Sigmoid colon (tissue), 6 donors: ENCODE measurements at regions not wholly inside any gene's neighbourhood (a gene's known extent, or its start where the extent isn't known, plus 50 kb on each side); places are given as distances from the start of the nearest gene placed in this dataset.

Experiments
- DNase-seq: peaks from one replicate; pipeline ENCODE4 v3.0.0-alpha.2; 2019
- H3K27ac ChIP-seq, 4 donors: fragments of 200-600 bp; sonication (generic); one replicate each; pipeline ENCODE4 v1.5.1; 2016 to 2019; ENCODE audit warnings: mild to moderate bottlenecking in 1 of 4
- H3K27me3 ChIP-seq, 3 donors: fragments of 200-600 bp; sonication (generic); one replicate each; pipeline ENCODE4 v1.5.1; 2019; ENCODE audit warnings: mild to moderate bottlenecking in 1 of 3
- H3K36me3 ChIP-seq, 4 donors: fragments of 200-600 bp; sonication (generic); one replicate each; pipeline ENCODE4 v1.5.1; 2016 to 2019
- H3K4me1 ChIP-seq, 4 donors: fragments of 200-600 bp; sonication (generic); one replicate each; pipeline ENCODE4 v1.5.1; 2017 to 2019
- H3K4me3 ChIP-seq, 4 donors: fragments of 200-600 bp; sonication (generic); one replicate each; pipeline ENCODE4 v1.5.1; 2017 to 2019; ENCODE audit warnings: mild to moderate bottlenecking in 2 of 4, moderate library complexity in 1 of 4
- H3K9me3 ChIP-seq, 4 donors: fragments of 200-600 bp in 3 of 4; sonication (generic) in 3 of 4; one replicate each; pipeline versions ENCODE4 v1.5.1 to v1.6.1; 2013 to 2019
- EP300 ChIP-seq, 4 donors: sonication (generic); formaldehyde crosslinking; IDR thresholded peaks; one replicate each; pipeline ENCODE4 v1.6.1; 2017; ENCODE audit warnings: antibody characterized with exemption in 4 of 4
- POLR2A ChIP-seq, 2 donors: fragments of 450-650 bp; IDR thresholded peaks; one replicate each; pipeline ENCODE4 v1.6.1; 2016; ENCODE audit warnings: antibody characterized with exemption in 2 of 2, mild to moderate bottlenecking in 2 of 2, moderate library complexity in 2 of 2
- POLR2AphosphoS5 ChIP-seq, 4 donors: sonication (generic); formaldehyde crosslinking; IDR thresholded peaks; one replicate each; pipeline ENCODE4 v1.6.1; 2017; ENCODE audit warnings: antibody characterized with exemption in 4 of 4
- WGBS, 2 donors: extraction: QIAGEN DNeasy Blood & Tissue Kit; methylation state at CpG; one replicate each; pipeline ENCODE4 v1.1.7; 2013; 5-methylcytosine and 5-hydroxymethylcytosine counted together
- intact Hi-C: fragments of 100-400 bp; cut with DNase I; formaldehyde crosslinking; loops from one replicate; pipeline ENCODE4 v1.15.1; 2023
- TF ChIP-seq, protein P1 (sequence below), 4 experiments: fragments of 450-650 bp in 3 of 4; fragments of 200-600 bp in 1 of 4; IDR thresholded peaks; one replicate each; pipeline ENCODE4 v1.5.1; 2016 to 2019; ENCODE audit warnings: antibody characterized with exemption in 4 of 4, mild to moderate bottlenecking in 3 of 4, moderate library complexity in 2 of 4
- donor health status: healthy with polysubstance abuse.
- donor health status: healthy.

DNA sequence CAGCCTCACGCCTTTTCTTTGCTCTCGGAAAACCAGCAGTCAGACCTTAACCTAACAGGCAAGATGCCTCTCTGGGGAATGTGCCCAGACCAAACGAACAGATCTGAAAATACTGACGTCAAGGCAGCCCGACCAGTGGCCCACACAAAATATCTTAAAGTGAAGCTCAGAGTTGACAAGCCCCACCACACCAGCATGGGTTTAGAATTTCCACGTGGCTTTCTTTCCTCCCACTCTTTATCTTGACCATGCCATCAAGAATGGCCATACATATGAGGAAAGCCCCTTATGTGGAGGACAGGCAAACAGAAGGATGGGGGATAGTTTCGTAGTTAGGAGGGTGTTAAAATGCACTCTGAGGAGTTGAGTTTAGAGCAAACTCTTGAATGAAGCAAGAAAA is 89.8 kb downstream of the MRPL32 start:
- H3K9me3 ChIP-seq, result no peaks in the 10 kb centered on the region
- no peaks in the 10 kb centered on the region for H3K27me3 ChIP-seq
- WGBS, 2 donors, result 69 to 75% methylated on average over 7 of the region's 7 CpGs
- intact Hi-C loops, result no loop called here
- TF ChIP-seq EP300 (IDR thresholded peaks at IDR 0.05) (no peak), POLR2AphosphoS5 (IDR thresholded peaks at IDR 0.05) (no peak), POLR2A (IDR thresholded peaks at IDR 0.05) (no peak)
- TF ChIP-seq, protein P1, sequence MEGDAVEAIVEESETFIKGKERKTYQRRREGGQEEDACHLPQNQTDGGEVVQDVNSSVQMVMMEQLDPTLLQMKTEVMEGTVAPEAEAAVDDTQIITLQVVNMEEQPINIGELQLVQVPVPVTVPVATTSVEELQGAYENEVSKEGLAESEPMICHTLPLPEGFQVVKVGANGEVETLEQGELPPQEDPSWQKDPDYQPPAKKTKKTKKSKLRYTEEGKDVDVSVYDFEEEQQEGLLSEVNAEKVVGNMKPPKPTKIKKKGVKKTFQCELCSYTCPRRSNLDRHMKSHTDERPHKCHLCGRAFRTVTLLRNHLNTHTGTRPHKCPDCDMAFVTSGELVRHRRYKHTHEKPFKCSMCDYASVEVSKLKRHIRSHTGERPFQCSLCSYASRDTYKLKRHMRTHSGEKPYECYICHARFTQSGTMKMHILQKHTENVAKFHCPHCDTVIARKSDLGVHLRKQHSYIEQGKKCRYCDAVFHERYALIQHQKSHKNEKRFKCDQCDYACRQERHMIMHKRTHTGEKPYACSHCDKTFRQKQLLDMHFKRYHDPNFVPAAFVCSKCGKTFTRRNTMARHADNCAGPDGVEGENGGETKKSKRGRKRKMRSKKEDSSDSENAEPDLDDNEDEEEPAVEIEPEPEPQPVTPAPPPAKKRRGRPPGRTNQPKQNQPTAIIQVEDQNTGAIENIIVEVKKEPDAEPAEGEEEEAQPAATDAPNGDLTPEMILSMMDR (IDR thresholded peaks at IDR 0.05), result no peak
- no peak for DNase-seq
- no peak overlapping the region for H3K4me3 ChIP-seq
- H3K4me1 ChIP-seq, result no peaks in the 10 kb centered on the region
- no peak overlapping the region for H3K27ac ChIP-seq
- H3K36me3 ChIP-seq, result no peaks in the 10 kb centered on the region

DNA sequence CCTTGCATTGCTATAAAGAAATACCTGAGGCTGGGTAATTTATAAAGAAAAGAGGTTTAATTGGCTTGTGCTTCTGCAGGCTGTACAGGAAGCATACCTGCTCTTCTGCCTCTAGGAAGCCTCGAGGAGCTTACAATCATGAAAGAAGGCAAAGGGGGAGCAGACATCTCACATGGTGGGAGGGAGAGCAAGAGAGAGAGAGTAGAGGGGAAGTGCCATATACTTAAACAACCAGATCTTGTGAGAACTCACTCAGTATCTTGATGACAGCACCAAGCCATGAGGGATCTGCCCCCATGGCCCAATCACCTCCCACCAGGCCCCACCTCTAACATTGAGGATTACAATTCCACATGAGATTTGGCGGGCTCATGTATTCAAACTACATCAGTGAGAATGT is 79.1 kb upstream of the HECW1 start:
- DNase-seq, result no peak
- Histone ChIP-seq H3K36me3 (no peaks in the 10 kb centered on the region), H3K27me3 (no peaks in the 10 kb centered on the region), H3K27ac (no peak overlapping the region), H3K4me1 (no peaks in the 10 kb centered on the region), H3K4me3 (no peak overlapping the region), H3K9me3 (no peaks in the 10 kb centered on the region)
- intact Hi-C loops, result no loop called here
- TF ChIP-seq POLR2A (IDR thresholded peaks at IDR 0.05) (no peak), POLR2AphosphoS5 (IDR thresholded peaks at IDR 0.05) (no peak), EP300 (IDR thresholded peaks at IDR 0.05) (no peak)
- TF ChIP-seq, protein P1 (IDR thresholded peaks at IDR 0.05), result no peak
- WGBS, 2 donors, result 60 to 72% methylated on average over 2 of the region's 2 CpGs

DNA sequence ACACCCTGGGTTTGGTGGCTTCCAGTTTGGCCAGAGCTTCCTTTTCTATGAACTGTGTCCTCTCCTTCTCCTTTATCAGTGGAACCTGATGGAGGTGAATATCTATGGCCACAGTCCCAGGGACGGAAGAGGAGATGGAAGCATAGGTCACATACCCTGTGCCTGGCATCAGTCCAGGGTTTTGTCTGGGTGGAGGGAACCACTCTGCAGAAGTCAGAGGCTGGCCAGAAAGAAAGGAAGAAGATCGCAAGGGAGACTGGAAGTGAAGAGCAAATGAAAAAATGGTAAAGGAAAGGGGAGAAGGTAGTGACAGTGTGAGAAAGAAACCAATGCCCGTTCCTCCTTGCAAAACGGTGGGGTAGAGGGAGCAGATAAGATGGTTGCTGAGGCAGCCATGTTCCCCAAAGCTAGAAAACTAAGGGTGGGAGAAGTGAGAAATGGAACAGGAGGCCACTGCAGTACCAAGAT is 77.9 kb upstream of the HECW1 start:
- WGBS, 2 donors, result 84 to 85% methylated on average over 4 of the region's 4 CpGs
- Histone ChIP-seq H3K27me3 (no peaks in the 10 kb centered on the region), H3K27ac (no peak overlapping the region), H3K4me1 (no peaks in the 10 kb centered on the region), H3K9me3 (no peaks in the 10 kb centered on the region), H3K4me3 (no peak overlapping the region), H3K36me3 (no peaks in the 10 kb centered on the region)
- intact Hi-C loops, result no loop called here
- TF ChIP-seq POLR2AphosphoS5 (IDR thresholded peaks at IDR 0.05), result no peak
- TF ChIP-seq, protein P1 (IDR thresholded peaks at IDR 0.05), result no peak
- TF ChIP-seq POLR2A (IDR thresholded peaks at IDR 0.05), result no peak
- TF ChIP-seq EP300 (IDR thresholded peaks at IDR 0.05), result no peak
- DNase-seq, result no peak

DNA sequence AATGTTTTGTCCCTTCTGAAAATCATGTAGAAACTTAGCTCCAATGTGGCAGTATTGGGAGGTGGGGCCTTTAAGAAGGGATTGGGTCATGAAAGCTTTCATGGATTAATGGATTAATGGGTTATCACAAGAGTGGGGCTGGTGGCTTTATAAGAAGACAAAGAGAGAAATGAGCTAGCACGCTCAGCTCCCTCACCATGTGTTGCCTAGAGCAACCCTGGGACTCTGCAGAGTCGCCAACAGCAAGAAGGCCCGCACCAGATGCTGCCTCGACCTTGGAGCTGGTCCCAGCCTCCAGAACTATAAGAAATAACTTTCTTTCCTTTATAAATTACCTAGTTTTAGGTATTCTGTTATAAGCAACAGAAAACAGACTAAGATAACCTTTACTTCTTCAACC is 74.9 kb upstream of the HECW1 start:
- Histone ChIP-seq H3K4me1 (no peaks in the 10 kb centered on the region), H3K27ac (no peak overlapping the region), H3K36me3 (no peaks in the 10 kb centered on the region), H3K4me3 (no peak overlapping the region), H3K9me3 (no peaks in the 10 kb centered on the region), H3K27me3 (no peaks in the 10 kb centered on the region)
- 71 to 81% methylated on average over 4 of the region's 4 CpGs for WGBS, 2 donors
- intact Hi-C loops, result no loop called here
- TF ChIP-seq POLR2A (IDR thresholded peaks at IDR 0.05) (no peak), EP300 (IDR thresholded peaks at IDR 0.05) (no peak), POLR2AphosphoS5 (IDR thresholded peaks at IDR 0.05) (no peak)
- TF ChIP-seq, protein P1 (IDR thresholded peaks at IDR 0.05), result no peak
- no peak for DNase-seq

DNA sequence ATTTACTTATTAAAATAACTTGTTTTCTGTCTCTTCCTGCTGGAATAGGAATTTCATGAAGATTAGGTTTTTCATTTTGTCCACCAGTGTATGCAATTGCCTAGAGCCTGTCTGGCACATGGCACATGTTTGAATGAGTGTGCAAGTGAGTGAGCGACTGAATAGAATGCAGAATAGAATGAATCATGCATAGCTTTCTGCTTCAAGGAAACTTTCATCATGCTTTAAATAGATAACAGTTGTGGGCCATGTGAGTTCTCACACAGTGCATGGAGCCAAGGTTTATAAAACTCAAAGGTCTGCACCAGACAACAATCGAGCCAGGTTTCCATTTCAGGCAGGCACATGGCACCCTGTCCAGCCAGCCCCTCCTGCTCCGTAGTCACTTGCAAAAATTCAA is 74.2 kb upstream of the HECW1 start:
- no peak for DNase-seq
- H3K9me3 ChIP-seq, result no peaks in the 10 kb centered on the region
- WGBS, 2 donors, result 83 to 86% methylated on average over 3 of the region's 3 CpGs
- intact Hi-C loops, result no loop called here
- H3K27me3 ChIP-seq, result no peaks in the 10 kb centered on the region
- TF ChIP-seq POLR2A (IDR thresholded peaks at IDR 0.05) (no peak), EP300 (IDR thresholded peaks at IDR 0.05) (no peak), POLR2AphosphoS5 (IDR thresholded peaks at IDR 0.05) (peak in 1 of 4 donors; percentile 6)
- TF ChIP-seq, protein P1 (IDR thresholded peaks at IDR 0.05), result no peak
- no peaks in the 10 kb centered on the region for H3K36me3 ChIP-seq
- H3K27ac ChIP-seq, result no peak overlapping the region
- no peak overlapping the region for H3K4me3 ChIP-seq
- H3K4me1 ChIP-seq, result no peaks in the 10 kb centered on the region
